ENCODE measurements at regions not wholly inside any gene's neighbourhood (a gene's known extent, or its start where the extent isn't known, plus 50 kb on each side); places are given as distances from the start of the nearest gene placed in this dataset.

- intact Hi-C loops (cut with DNase I) = no loop called here
- no peak for DNase-seq
Measured at GRCh38 chr1:81466961-81467360, 333.8 kb upstream of the ADGRL2 start.

DNA sequence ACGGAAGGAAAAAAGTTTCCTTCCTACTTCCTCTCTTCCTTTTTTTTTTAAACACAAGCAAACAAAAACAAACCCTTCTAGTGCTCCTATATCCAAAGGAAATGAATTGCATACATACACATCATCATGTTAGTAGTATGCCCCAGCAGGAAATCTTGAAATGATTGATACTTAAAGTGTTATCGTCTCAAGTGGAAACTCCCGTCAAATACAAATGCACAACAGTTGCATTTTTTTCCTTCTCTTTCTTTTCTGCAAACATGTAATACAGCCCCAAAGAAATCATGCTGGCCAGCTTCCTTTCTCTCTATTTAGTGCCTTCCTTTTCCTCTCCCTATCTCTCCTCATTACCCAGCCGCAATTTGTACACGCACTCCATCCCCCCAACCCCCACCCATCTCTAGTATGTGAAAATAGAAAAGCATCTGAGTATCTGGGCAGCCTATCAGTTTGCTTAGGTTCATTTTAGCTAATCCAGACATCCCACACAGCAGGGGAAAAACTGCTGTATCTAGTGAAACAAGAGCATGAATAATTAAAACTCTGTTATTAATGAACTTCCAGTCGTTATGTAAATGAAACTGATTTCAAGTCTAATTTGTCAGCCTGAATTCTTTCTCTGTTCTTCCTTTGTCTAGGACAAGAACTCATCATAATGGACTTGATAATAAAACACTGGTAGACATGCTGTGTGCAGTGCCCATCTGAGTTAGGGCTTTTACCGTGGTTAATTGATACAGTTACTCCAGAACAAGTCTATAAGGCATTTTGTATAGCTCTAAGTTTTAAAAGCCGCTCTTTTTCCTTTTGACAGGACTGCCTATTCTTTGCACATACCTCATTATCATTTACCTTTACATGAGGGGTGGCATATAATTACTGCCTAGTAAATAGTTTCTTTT lies 336.5 kb upstream of the ADGRL2 start:
- intact Hi-C loops (cut with DNase I) = no loop called here
- DNase-seq = no peak

DNA sequence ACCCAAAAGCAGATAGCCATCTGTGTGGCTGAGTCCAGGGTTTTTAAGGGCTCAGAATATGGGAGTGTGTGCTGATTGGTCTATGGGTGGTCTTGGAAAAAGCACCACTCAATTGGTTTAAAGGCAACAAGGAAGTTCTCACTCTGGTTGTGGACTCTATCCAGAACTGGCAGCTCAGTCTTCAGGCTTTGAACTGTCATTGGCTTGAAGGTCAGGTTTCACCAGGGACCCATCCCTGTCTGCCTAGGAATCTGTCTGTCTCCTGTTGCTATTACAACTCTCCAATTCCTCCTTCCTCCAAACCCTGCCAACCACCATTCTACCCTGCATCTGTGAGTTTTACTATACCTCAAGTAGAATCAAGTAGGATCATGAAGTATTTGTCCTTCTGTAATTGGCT lies 341.7 kb upstream of the ADGRL2 start:
- DNase-seq = no peak
- intact Hi-C loops (cut with DNase I) = no loop called here

DNA sequence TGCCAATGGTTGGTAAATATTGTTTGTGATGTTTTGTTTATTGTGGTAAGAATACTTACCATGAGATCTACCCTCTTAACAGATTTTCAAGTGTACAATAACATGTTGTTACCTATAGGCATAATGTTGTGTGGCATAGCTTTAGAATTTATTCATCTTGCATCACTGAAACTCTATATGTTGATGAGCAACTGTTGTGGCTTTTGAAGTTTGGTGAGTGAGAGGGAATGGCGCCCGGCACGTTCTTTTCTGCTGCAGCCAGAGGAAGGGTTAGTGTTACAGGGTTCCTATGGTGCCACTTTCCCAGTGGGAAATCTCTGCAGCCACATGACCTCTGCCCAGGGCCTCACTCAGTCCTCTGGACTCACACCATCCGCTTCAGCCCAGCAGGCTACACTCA lies 342.5 kb upstream of the ADGRL2 start:
- DNase-seq = no peak
- intact Hi-C loops (cut with DNase I) = no loop called here

DNA sequence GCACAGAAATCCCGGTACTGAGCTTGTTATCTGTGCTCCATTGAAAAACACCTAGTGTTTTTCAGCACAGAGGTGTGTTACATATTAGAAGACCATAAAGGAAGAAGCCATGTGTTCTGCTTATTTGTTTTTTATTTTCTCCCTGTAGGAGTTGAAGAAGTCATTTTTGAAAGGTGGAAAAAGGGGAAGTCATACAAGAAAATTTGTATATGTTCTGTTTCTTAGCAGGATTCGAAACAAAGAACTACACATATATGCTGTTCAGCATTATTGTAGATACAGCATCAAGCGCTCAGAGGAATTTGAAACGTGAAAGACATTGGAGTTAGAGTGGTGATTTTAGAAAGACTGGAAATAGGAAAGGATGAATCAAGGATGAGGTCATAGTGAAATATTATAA lies 345.3 kb upstream of the ADGRL2 start:
- no peak for DNase-seq
- intact Hi-C loops (cut with DNase I) = no loop called here

DNA sequence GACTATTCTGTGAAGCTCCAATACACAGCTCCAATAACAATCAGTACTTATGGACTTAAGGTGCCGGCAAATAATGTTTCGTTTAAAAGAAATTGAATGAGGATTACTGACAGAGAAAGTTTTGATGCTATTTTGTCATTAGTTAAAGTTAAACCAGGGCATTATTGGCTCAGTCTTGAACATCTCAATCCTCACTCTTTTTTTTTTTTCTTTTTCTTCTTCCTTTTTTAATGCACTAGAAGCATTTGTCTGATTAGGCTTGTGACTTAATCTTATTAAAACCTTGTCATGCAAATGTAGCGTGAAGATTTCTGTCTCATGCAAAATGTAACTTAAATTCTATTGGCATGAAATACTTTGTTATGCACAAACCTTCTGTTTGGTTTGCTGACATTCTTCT lies 346.8 kb upstream of the ADGRL2 start:
- DNase-seq = no peak
- intact Hi-C loops (cut with DNase I) = no loop called here

- intact Hi-C loops (cut with DNase I) = no loop called here
Measured at GRCh38 chr1:81453367-81453703, 347.4 kb upstream of the ADGRL2 start.

GRCh38 chr1:81452693-81453366 lies 347.9 kb upstream of the ADGRL2 start:
- intact Hi-C loops (cut with DNase I) = no loop called here

More at GRCh38 chr1:81453367-81453703, 347.4 kb upstream of the ADGRL2 start:
- DNase-seq = no peak

DNA sequence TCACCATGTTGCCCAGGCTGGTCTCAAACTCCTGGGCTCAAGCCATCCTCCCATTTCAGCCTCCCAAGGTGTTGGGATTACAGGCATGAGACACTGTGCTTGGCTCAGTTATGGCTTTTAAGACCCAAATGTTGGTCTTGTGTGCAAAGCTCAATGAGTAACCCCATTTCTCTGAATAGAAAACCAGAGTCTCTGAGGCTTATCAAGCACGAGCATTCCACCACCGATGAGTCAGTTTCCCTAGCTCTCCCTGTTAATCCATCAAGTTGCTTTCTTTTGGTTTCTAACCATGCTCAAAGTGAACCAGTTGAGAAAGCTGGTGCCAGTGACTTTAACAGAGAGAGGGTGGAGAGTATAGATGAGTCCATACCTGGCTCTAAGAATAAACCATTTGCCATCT lies 350.9 kb upstream of the ADGRL2 start:
- no peak for DNase-seq
- intact Hi-C loops (cut with DNase I) = no loop called here

More at GRCh38 chr1:81452693-81453366, 347.9 kb upstream of the ADGRL2 start:
- DNase-seq = no peak

GRCh38 chr1:81446000-81446669 lies 354.6 kb upstream of the ADGRL2 start:
- intact Hi-C loops (cut with DNase I) = no loop called here
- DNase-seq = no peak

GRCh38 chr1:81443288-81443687 lies 357.4 kb upstream of the ADGRL2 start:
- DNase-seq = no peak
- intact Hi-C loops (cut with DNase I) = no loop called here

GRCh38 chr1:81439046-81439823 lies 361.5 kb upstream of the ADGRL2 start:
- DNase-seq = no peak
- intact Hi-C loops (cut with DNase I) = no loop called here

DNA sequence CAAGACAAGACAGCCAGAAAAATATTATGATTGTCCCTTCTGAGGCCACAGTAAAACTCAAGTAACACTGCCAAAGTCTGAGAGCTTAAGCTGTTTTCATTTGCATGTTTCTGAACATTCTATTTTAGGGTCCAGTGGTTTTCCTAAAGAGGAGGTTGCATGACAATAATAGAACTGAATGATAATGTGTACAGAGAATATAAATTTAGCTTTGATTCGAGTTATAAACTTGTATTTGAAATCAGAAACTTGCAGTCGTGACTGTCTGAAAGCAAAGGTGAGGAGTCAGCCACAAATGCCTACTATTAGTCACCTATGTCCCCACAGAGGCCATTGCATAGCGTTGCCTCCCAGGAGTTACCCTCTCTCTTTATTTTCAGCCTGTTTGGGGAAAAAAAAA lies 363.1 kb upstream of the ADGRL2 start:
- DNase-seq = no peak
- intact Hi-C loops (cut with DNase I) = no loop called here

- intact Hi-C loops (cut with DNase I) = no loop called here
- no peak for DNase-seq
Measured at GRCh38 chr1:81437213-81437612, 363.5 kb upstream of the ADGRL2 start.

- no peak for DNase-seq
- intact Hi-C loops (cut with DNase I) = no loop called here
Measured at GRCh38 chr1:81435175-81435574, 365.6 kb upstream of the ADGRL2 start.

DNA sequence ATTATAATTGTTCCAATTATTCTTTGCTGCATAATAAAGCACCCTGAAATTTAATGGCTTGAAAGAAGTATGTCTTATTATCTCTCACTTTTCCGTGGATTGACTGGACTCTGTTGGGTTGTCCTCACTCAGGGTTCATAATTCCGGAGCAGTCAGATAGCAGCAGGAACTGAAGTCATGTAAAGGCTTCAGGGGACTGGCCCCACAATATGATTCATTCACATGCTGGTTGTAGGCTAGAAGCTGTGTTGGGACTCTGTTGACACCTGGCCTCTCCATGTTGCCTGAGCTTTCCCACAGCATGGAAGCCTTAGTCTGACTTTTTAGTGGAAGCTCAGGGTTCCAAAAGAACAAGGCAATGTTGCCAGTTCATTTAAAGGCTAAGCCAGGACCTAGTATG lies 367.1 kb upstream of the ADGRL2 start:
- DNase-seq = no peak
- intact Hi-C loops (cut with DNase I) = no loop called here

DNA sequence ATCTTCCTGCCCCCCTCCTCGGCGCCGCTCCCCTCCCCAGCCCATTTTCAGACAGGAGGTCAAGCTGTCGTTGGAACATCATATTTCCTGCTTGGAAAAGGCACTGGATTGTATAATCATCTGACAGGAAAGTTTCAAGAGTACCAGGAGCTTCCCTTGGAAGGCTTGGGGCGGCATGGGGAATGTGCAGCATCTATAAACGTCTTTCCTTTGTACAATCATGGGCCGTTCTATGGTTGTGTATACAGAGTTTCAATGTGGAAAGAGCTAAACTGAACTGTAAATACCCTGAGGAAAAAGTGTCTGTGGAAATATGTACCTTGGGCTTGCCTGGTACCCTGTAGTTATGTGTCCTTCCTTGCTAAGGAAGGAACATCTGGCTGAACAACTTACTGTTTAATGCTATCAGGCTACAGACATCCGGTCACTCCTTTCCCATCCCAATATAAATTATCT lies 368.1 kb upstream of the ADGRL2 start:
- intact Hi-C loops (cut with DNase I) = no loop called here
- DNase-seq = no peak

DNA sequence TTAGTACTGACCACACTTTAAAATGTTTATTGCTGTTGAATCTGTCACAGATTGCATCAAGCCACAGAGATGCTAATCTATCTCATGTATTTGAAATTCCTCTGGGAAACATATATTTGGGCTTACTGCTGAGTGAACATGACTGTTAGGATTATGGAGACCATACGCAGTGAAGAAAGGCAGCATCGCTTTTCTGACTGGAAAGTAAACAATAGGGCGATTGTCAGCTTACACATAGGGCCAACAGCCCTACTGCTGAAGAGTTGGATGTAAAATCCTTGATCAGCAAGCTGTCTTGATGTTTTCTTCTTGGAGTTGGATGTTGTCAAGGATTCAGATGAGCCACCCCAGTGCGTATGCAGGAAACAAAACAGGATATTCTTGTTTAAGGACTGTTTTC lies 368.7 kb upstream of the ADGRL2 start:
- intact Hi-C loops (cut with DNase I) = no loop called here
- peak in 1 of 42 donors; percentile 7 for DNase-seq

DNA sequence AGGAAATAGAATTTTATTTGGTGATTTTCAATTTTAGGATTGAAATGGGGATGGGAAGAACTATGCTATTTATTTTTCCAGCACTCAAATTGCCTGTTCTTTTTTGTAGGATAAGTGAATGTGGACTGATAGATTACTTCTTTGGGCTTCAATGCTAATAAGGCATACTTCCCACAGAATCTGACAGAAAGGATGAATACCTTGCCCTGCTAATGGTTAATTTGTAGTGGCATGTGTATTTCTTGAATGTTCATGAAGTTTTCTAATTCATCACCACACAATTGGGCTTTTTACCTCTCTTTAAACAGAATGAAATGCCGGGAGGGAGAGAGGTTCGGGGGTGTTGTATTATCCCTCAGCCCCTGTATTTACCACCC lies 369.1 kb upstream of the ADGRL2 start:
- intact Hi-C loops (cut with DNase I) = no loop called here
- no peak for DNase-seq
